ENCODE measurements at regions not wholly inside any gene's neighbourhood (a gene's known extent, or its start where the extent isn't known, plus 50 kb on each side); places are given as distances from the start of the nearest gene placed in this dataset.

DNA sequence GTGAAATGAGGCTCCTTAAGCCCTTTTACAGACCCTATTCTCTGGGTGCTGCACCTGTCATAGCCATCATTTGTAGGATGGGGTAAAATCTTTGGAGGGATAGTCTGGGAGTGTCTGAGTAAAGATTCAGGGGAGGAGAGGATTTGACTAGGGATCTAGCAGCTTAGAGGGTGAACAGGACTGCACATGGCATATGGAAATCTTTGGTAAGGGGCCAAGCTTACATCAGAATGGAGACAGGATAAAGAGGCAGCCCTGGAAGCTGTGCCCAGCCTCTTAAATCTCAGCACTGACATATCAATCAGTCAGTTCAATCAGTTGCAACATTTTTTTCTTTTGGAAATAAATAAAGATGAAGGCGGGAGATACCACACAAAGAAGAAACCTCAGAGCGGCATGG is 301.8 kb upstream of the CADM1 start:
- Histone ChIP-seq H3K9me3 (peaks cover 24% of the 10 kb centered on the region), H3K4me3 (no peak overlapping the region), H3K4me1 (ENCODE audit: low read depth) (no peaks in the 10 kb centered on the region), H3K36me3 (ENCODE audit: low read depth) (no peaks in the 10 kb centered on the region)
- intact Hi-C loops (cut with DNase I, micrococcal nuclease) = no loop called here
- TF ChIP-seq, protein P1, sequence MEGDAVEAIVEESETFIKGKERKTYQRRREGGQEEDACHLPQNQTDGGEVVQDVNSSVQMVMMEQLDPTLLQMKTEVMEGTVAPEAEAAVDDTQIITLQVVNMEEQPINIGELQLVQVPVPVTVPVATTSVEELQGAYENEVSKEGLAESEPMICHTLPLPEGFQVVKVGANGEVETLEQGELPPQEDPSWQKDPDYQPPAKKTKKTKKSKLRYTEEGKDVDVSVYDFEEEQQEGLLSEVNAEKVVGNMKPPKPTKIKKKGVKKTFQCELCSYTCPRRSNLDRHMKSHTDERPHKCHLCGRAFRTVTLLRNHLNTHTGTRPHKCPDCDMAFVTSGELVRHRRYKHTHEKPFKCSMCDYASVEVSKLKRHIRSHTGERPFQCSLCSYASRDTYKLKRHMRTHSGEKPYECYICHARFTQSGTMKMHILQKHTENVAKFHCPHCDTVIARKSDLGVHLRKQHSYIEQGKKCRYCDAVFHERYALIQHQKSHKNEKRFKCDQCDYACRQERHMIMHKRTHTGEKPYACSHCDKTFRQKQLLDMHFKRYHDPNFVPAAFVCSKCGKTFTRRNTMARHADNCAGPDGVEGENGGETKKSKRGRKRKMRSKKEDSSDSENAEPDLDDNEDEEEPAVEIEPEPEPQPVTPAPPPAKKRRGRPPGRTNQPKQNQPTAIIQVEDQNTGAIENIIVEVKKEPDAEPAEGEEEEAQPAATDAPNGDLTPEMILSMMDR (IDR thresholded peaks at IDR 0.05) = no peak
- ATAC-seq = no peak
- DNase-seq = no peak

DNA sequence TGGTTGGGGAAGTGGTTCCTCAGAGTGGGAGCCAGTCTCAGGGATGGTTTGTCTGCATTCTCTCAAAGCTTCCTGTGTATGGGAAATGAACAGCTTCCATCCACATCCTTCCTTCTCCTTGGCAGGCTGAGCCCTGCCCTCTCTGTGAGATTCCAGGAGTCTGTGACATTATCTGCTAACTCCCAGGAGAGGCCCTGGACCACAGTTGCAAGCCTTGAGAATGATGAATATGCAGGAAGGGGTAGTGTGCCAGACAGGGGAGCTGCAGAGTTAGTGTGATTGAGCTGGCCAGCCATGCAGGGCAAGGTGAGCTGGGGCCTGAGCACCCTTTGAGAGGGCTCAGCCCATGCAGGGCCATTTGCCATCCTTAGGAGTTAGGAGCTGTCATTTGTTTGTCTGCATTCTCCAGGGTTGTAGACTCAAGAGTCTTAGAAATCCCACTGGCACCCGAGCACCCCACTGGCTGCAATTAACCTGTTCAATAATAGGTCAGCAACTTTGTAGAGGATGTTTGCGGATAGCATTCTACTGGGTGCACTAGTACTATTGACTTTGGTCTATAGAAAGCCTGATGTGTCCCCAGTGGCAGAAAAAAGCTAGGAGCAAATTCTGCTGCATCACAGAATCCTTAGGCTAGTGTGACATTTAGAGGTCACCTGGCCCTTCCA is 299.0 kb upstream of the CADM1 start:
- Histone ChIP-seq H3K9me3 (peaks cover 12% of the 10 kb centered on the region), H3K4me3 (no peak overlapping the region), H3K36me3 (ENCODE audit: low read depth) (no peaks in the 10 kb centered on the region), H3K4me1 (ENCODE audit: low read depth) (no peaks in the 10 kb centered on the region)
- intact Hi-C loops (cut with DNase I, micrococcal nuclease) = no loop called here
- DNase-seq (no peak), ATAC-seq (no peak)
- TF ChIP-seq, protein P1 (IDR thresholded peaks at IDR 0.05) = no peak

DNA sequence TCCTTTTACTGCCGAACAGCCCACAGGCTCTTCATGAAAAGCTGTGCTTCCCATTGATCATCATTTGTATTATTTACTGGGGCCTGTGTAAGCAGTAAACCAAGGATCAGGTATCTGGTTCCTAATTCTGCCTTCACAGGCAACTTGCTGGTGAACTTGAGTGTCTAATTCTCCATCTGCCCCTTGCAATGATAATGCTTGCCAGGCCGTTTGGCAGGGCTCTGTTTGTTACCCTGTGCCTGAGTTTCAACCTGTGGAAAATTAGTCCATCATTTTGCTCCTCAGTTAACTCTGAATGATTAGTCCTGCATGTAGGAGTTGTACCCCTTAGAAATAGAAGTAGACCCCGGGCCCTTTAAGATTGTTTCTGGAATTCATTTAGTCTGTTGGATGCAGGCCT is 298.4 kb upstream of the CADM1 start:
- no peaks in the 10 kb centered on the region for H3K36me3 ChIP-seq (ENCODE audit: low read depth)
- DNase-seq (no peak), ATAC-seq (no peak)
- no peak overlapping the region for H3K4me3 ChIP-seq
- TF ChIP-seq, protein P1 (IDR thresholded peaks at IDR 0.05) = no peak
- H3K9me3 ChIP-seq = peaks cover 6% of the 10 kb centered on the region
- H3K4me1 ChIP-seq (ENCODE audit: low read depth) = no peaks in the 10 kb centered on the region
- intact Hi-C loops (cut with DNase I, micrococcal nuclease) = no loop called here

DNA sequence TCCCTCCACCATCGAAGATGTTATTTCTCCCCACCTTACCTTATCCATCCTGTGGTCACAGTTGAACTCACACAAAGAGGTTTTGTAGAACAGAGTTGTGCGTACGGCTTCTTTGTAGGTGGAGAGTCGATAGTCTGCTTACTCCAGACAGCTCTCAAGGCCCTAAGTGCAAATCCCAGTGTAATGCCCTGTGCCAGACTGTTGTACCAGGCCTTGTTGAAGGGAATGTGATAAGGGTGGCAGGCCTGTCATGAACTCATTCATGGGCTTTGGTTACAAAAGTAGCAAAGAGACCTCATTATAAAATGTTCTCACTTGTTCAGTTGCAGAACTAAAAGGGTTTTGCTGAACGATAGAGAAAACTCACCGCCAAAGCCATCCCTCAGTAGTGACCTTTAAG is 288.7 kb upstream of the CADM1 start:
- TF ChIP-seq, protein P1 (IDR thresholded peaks at IDR 0.05) = no peak
- H3K36me3 ChIP-seq (ENCODE audit: low read depth) = no peaks in the 10 kb centered on the region
- no peak overlapping the region for H3K4me3 ChIP-seq
- H3K4me1 ChIP-seq (ENCODE audit: low read depth) = no peaks in the 10 kb centered on the region
- DNase-seq = no peak
- no peak for ATAC-seq
- intact Hi-C loops (cut with DNase I, micrococcal nuclease) = no loop called here
- H3K9me3 ChIP-seq = no peaks in the 10 kb centered on the region

DNA sequence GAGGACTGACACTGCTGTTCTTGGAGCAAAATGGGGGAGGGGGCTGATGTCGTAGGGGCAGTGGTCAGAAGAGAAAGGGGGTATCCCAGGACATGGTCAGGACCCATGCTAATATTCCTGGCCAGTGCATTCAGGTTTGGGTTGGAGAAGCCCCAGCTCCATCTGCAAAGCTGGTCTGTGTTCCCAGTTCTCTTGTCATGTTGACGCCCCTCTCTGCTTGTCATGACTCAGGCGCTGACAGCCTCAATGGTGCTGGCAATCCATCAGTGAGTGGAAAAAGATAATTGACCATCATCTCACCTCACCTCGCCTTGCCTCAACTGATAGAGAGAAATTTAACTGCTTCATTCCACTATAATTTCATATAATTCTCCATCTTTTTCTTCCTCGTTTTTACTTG is 283.1 kb upstream of the CADM1 start:
- no peak for ATAC-seq
- DNase-seq = no peak
- TF ChIP-seq, protein P1 (IDR thresholded peaks at IDR 0.05) = no peak
- Histone ChIP-seq H3K36me3 (ENCODE audit: low read depth) (no peaks in the 10 kb centered on the region), H3K4me3 (no peak overlapping the region), H3K9me3 (no peaks in the 10 kb centered on the region), H3K4me1 (ENCODE audit: low read depth) (no peaks in the 10 kb centered on the region)
- intact Hi-C loops (cut with DNase I, micrococcal nuclease) = no loop called here
